ENCODE measurements at regions not wholly inside any gene's neighbourhood (a gene's known extent, or its start where the extent isn't known, plus 50 kb on each side); places are given as distances from the start of the nearest gene placed in this dataset.

GRCh38 chr11:95389427-95389826 lies 158.4 kb upstream of the SESN3 start:
- no peak for TF ChIP-seq EZH2 (IDR thresholded peaks at IDR 0.05; ENCODE audit: low read length, missing control alignments)
- TF ChIP-seq CTCF (conservative IDR thresholded peaks at IDR 0.05 in 1 of 2, IDR thresholded peaks at IDR 0.05 in 1 of 2; ENCODE audit: low read depth in 1 of 2, low read length in 2 of 2): no peak
